HG03521 (cell line): ENCODE measurements at regions not wholly inside any gene's neighbourhood (a gene's known extent, or its start where the extent isn't known, plus 50 kb on each side); places are given as distances from the start of the nearest gene placed in this dataset.
"Not testable (repeated sequence)": the region's sequence is repeated elsewhere in the genome, so short reads cannot be mapped to it uniquely, and the experiment has no call there.

Source experiments
- ATAC-seq: cut with Tn5 transposase; IDR thresholded peaks from one replicate; pipeline ENCODE4 v1.9.1; 2021; ENCODE audit warnings: mild to moderate bottlenecking, moderate library complexity; ENCODE audit not compliant: unreplicated experiment

GRCh38 chr13:76307142-76307541 lies 579.1 kb downstream of the KCTD12 start:
- no peak for ATAC-seq

- no peak for ATAC-seq
These were observed 585.5 kb downstream of the KCTD12 start for GRCh38 chr13:76300688-76301087.

GRCh38 chr13:76297331-76297730 lies 588.9 kb downstream of the KCTD12 start:
- no peak for ATAC-seq

GRCh38 chr13:76296751-76297150 lies 589.5 kb downstream of the KCTD12 start:
- no peak for ATAC-seq

- ATAC-seq = not testable (repeated sequence)
These were observed 591.2 kb downstream of the KCTD12 start for GRCh38 chr13:76295020-76295419.

GRCh38 chr13:76293751-76294150 lies 592.5 kb downstream of the KCTD12 start:
- ATAC-seq = no peak

- ATAC-seq = no peak
These were observed 592.9 kb downstream of the KCTD12 start for GRCh38 chr13:76293346-76293745.

- ATAC-seq = no peak
These were observed 593.5 kb downstream of the KCTD12 start for GRCh38 chr13:76292726-76293125.

- no peak for ATAC-seq
These were observed 594.2 kb downstream of the KCTD12 start for GRCh38 chr13:76292031-76292430.

- ATAC-seq = no peak
These were observed 596.6 kb downstream of the KCTD12 start for GRCh38 chr13:76289558-76289957.

GRCh38 chr13:76286178-76286577 lies 600.0 kb downstream of the KCTD12 start:
- no peak for ATAC-seq

GRCh38 chr13:76285463-76285862 lies 600.7 kb downstream of the KCTD12 start:
- ATAC-seq = no peak

- ATAC-seq = not testable (repeated sequence)
These were observed 606.4 kb downstream of the KCTD12 start for GRCh38 chr13:76279766-76280165.

GRCh38 chr13:76271728-76272232 lies 614.4 kb downstream of the KCTD12 start:
- ATAC-seq = no peak

GRCh38 chr13:76268307-76268706 lies 617.9 kb downstream of the KCTD12 start:
- ATAC-seq = not testable (repeated sequence)

- no peak for ATAC-seq
These were observed 619.0 kb downstream of the KCTD12 start for GRCh38 chr13:76267216-76267615.

GRCh38 chr13:76266561-76266960 lies 619.6 kb downstream of the KCTD12 start:
- ATAC-seq = no peak

GRCh38 chr13:76250211-76250610 lies 614.1 kb downstream of the LMO7 start:
- no peak for ATAC-seq

- ATAC-seq = no peak
These were observed 609.8 kb downstream of the LMO7 start for GRCh38 chr13:76245920-76246319.

GRCh38 chr13:76245211-76245610 lies 609.1 kb downstream of the LMO7 start:
- no peak for ATAC-seq

- not testable (repeated sequence) for ATAC-seq
These were observed 607.0 kb downstream of the LMO7 start for GRCh38 chr13:76243120-76243519.

- ATAC-seq = no peak
These were observed 603.0 kb downstream of the LMO7 start for GRCh38 chr13:76239031-76239680.
